K562 (cell line): ENCODE measurements at regions not wholly inside any gene's neighbourhood (a gene's known extent, or its start where the extent isn't known, plus 50 kb on each side); places are given as distances from the start of the nearest gene placed in this dataset.

ENCODE experiments used
- ATAC-seq: fragments of 200-7000 bp; cut with Tn5 transposase; 3 replicates; pipeline ENCODE4 v1.9.1; 2020; ENCODE audit warnings: moderate library complexity
- BruUV-seq: library from RNA; stranded (reverse); fragments of 400-500 nt; replicated peaks from 2 replicates; lab custom pipeline; 2021; lab: Mats Ljungman, UMichigan
- CTCF ChIA-PET: fragments of 300-600 bp; formaldehyde crosslinking; extraction: SDS; loops from one replicate; lab custom pipeline; 2021; ENCODE audit warnings: low intra/inter-chr PET ratio; lab: Yijun Ruan, JAX
- POLR2A ChIA-PET: fragments of 300-600, 350-650 bp; sonication (Branson Sonifier 250); formaldehyde crosslinking; extraction: SDS; loops from one replicate; lab custom pipeline; 2021; ENCODE audit warnings: antibody characterized with exemption, inconsistent platforms; lab: Yijun Ruan, JAX
- DNase-seq, 4 experiments: peaks; one replicate each; pipeline versions ENCODE4 v3.0.0 to v3.0.0-alpha.2; 2011 to 2018; ENCODE audit warnings: low spot score in 3 of 4, mixed read lengths in 3 of 4; ENCODE audit errors: extremely low read depth in 1 of 4
- FAIRE-seq: peaks from 2 replicates; lab custom pipeline; 2011; peaks lifted over from hg19 to GRCh38; lab: Jason Lieb, UNC
- H2AFZ ChIP-seq: 2 replicates; pipeline ENCODE4 v1.6.0; 2011; ENCODE audit warnings: low read depth, low read length, control low read depth, inconsistent platforms
- H3K27ac ChIP-seq: fragments of 200-600 bp; 3 replicates; pipeline ENCODE4 v1.8.0; 2011; ENCODE audit warnings: low read depth, mild to moderate bottlenecking, control low read depth, inconsistent platforms, low read length, moderate library complexity, mixed read lengths; ENCODE audit errors: extremely low read depth
- H3K27me3 ChIP-seq, 2 experiments: fragments of 300-600 bp in 1 of 2; 2 replicates in 1 of 2; 3 replicates in 1 of 2; pipeline versions ENCODE4 v1.6.0 to v1.8.0; 2011; ENCODE audit warnings: inconsistent platforms in 2 of 2, low read length in 2 of 2, mild to moderate bottlenecking in 1 of 2, mixed read lengths in 1 of 2, moderate library complexity in 1 of 2; ENCODE audit not compliant: control insufficient read depth in 2 of 2, insufficient read depth in 2 of 2
- H3K36me3 ChIP-seq: fragments of 300-600 bp; 3 replicates; pipeline ENCODE4 v1.8.0; 2011; ENCODE audit warnings: mild to moderate bottlenecking, low read length, inconsistent platforms; ENCODE audit not compliant: control insufficient read depth, insufficient read depth
- H3K4me1 ChIP-seq, 2 experiments: fragments of 200-600 bp in 1 of 2; replicated peaks in 1 of 2; 2 replicates in 1 of 2; 3 replicates in 1 of 2; pipeline versions ENCODE4 v1.5.1 to v1.8.0; 2011; ENCODE audit warnings: inconsistent platforms in 2 of 2, low read length in 2 of 2, mild to moderate bottlenecking in 1 of 2, mixed read lengths in 1 of 2, moderate library complexity in 1 of 2; ENCODE audit not compliant: control insufficient read depth in 2 of 2, insufficient read depth in 2 of 2
- H3K4me2 ChIP-seq: 2 replicates; pipeline ENCODE4 v1.6.1; 2011; ENCODE audit warnings: low read length, control low read depth, inconsistent platforms, mixed read lengths; ENCODE audit not compliant: insufficient read depth
- H3K4me3 ChIP-seq: fragments of 200-600 bp; sonication (generic), shearing (Covaris generic); 2 replicates; pipeline ENCODE4 v1.5.1; 2016; ENCODE audit warnings: control low read depth, inconsistent platforms
- H3K79me2 ChIP-seq: fragments of 200-600 bp; 3 replicates; pipeline ENCODE4 v1.8.0; 2011; ENCODE audit warnings: low read length, inconsistent platforms; ENCODE audit not compliant: control insufficient read depth, insufficient read depth
- H3K9ac ChIP-seq, 2 experiments: 2 replicates each; pipeline versions ENCODE4 v1.6.0 to v1.6.1; 2011; ENCODE audit warnings: low read depth in 2 of 2, low read length in 2 of 2, control low read depth in 1 of 2, inconsistent platforms in 1 of 2, mild to moderate bottlenecking in 1 of 2, mixed read lengths in 1 of 2; ENCODE audit not compliant: insufficient read depth in 1 of 2
- H3K9me1 ChIP-seq: one replicate; pipeline ENCODE4 v1.6.0; 2011; ENCODE audit warnings: inconsistent platforms, mild to moderate bottlenecking, low read length, moderate library complexity; ENCODE audit not compliant: control insufficient read depth, insufficient read depth
- H3K9me3 ChIP-seq: replicated peaks from 2 replicates; pipeline ENCODE4 v1.5.1; 2011; ENCODE audit warnings: low read depth, low read length, inconsistent platforms; ENCODE audit not compliant: control insufficient read depth, insufficient read depth
- H4K20me1 ChIP-seq: replicated peaks from 2 replicates; pipeline ENCODE4 v1.6.1; 2011; ENCODE audit warnings: low read length, inconsistent platforms, mixed read lengths; ENCODE audit not compliant: control insufficient read depth, insufficient read depth
- ARID1B ChIP-seq: fragments of 450-650 bp; IDR thresholded peaks from 2 replicates; pipeline ENCODE4 v1.6.1; 2016; ENCODE audit warnings: antibody characterized with exemption, mild to moderate bottlenecking, inconsistent platforms
- ASH1L ChIP-seq: fragments of 450-650 bp; IDR thresholded peaks from 2 replicates; pipeline ENCODE4 v1.6.1; 2018; ENCODE audit warnings: borderline replicate concordance, mild to moderate bottlenecking, low read depth; ENCODE audit not compliant: partially characterized antibody
- CEBPG ChIP-seq, 3 experiments: fragments of 200-800 bp in 1 of 3; sonication (Bioruptor generic) in 1 of 3; sonication (generic) in 1 of 3; formaldehyde crosslinking in 1 of 3; IDR thresholded peaks in 2 of 3; conservative IDR thresholded peaks in 1 of 3; 2 replicates each; pipeline versions ENCODE4 v1.6.1 to v1.8.0; 2016 to 2022; ENCODE audit warnings: missing compliant biosample characterization in 2 of 3, missing genetic modification characterization in 2 of 3, mild to moderate bottlenecking in 1 of 3, missing genetic modification reagents in 1 of 3
- EP300 ChIP-seq: IDR thresholded peaks from 2 replicates; pipeline ENCODE4 v1.6.1; 2012; ENCODE audit warnings: low read length, improper control_type of control experiment
- MEF2A ChIP-seq: IDR thresholded peaks from 2 replicates; pipeline ENCODE4 v1.6.1; 2011; ENCODE audit warnings: low read depth, mild to moderate bottlenecking, low read length, moderate library complexity; ENCODE audit not compliant: control insufficient read depth
- MEF2D ChIP-seq: conservative IDR thresholded peaks from 2 replicates; pipeline ENCODE4 v1.6.1; 2016; ENCODE audit warnings: low read depth, missing genetic modification characterization, missing compliant biosample characterization
- MYNN ChIP-seq, 2 experiments: sonication (generic); formaldehyde crosslinking in 1 of 2; IDR thresholded peaks; 2 replicates each; pipeline versions ENCODE4 v1.5.0 to v1.6.1; 2016 to 2020; ENCODE audit warnings: antibody characterized with exemption in 1 of 2, missing genetic modification reagents in 1 of 2
- NCOA6 ChIP-seq: fragments of 450-650 bp; IDR thresholded peaks from 2 replicates; pipeline ENCODE4 v1.6.1; 2017; ENCODE audit warnings: mild to moderate bottlenecking
- RBM22 ChIP-seq: fragments of 200-400 bp; formaldehyde crosslinking; IDR thresholded peaks from 2 replicates; pipeline ENCODE4 v1.6.1; 2018; ENCODE audit warnings: low read length, low read depth; ENCODE audit not compliant: poor library complexity, severe bottlenecking
- SAFB ChIP-seq: fragments of 200-400 bp; formaldehyde crosslinking; IDR thresholded peaks from 2 replicates; pipeline ENCODE4 v1.6.1; 2017; ENCODE audit warnings: low read depth, low read length, borderline replicate concordance
- TFAM ChIP-seq: fragments of 250-450 bp; sonication (Bioruptor Pico); conservative IDR thresholded peaks from 2 replicates; pipeline ENCODE4 v1.5.0; 2021; ENCODE audit warnings: mild to moderate bottlenecking, moderate library complexity
- YBX1 ChIP-seq: fragments of 450-650 bp; IDR thresholded peaks from 2 replicates; pipeline ENCODE4 v1.7.1; 2016; ENCODE audit warnings: mild to moderate bottlenecking
- ZNF24 ChIP-seq: fragments of 450-650 bp; IDR thresholded peaks from 2 replicates; pipeline ENCODE4 v1.6.1; 2016
- ZNF668 ChIP-seq: fragments of 250-450 bp; sonication (Bioruptor Pico); IDR thresholded peaks from 2 replicates; pipeline ENCODE4 v1.8.0; 2022; ENCODE audit warnings: mild to moderate bottlenecking, inconsistent platforms
- ZNF780A ChIP-seq: fragments of 250-450 bp; sonication (Bioruptor Pico); IDR thresholded peaks from 2 replicates; pipeline ENCODE4 v1.5.0; 2021; ENCODE audit warnings: mild to moderate bottlenecking
- WGBS: fragments of 100-300 bp; shearing (Covaris generic); methylation state at CpG from one replicate; pipeline ENCODE4 v1.1.6; 2016; ENCODE audit warnings: low coverage, mixed read lengths; ENCODE audit not compliant: insufficient coverage; ENCODE audit errors: missing lambda C conversion rate; 5-methylcytosine and 5-hydroxymethylcytosine counted together
- in situ Hi-C: fragments of 300-500 bp; cut with MboI; formaldehyde crosslinking; loops from 4 replicates; pipeline ENCODE4 v1.15.0; 2018; ENCODE audit warnings: inconsistent platforms, mixed read lengths
- intact Hi-C: fragments of 100-400 bp; cut with micrococcal nuclease; formaldehyde crosslinking; loops from 2 replicates; pipeline ENCODE4 v1.14.2; 2022
- TF ChIP-seq, protein P1 (sequence below): IDR thresholded peaks from 2 replicates; pipeline ENCODE4 v1.6.1; 2012; ENCODE audit warnings: low read depth, low read length, improper control_type of control experiment, borderline replicate concordance
- TF ChIP-seq, protein P2 (sequence below): fragments of 450-650 bp; IDR thresholded peaks from 2 replicates; pipeline ENCODE4 v1.6.1; 2016
- TF ChIP-seq, protein P3 (sequence below), 2 experiments: fragments of 450-650 bp; IDR thresholded peaks; 2 replicates each; pipeline ENCODE4 v1.6.1; 2018; ENCODE audit warnings: mild to moderate bottlenecking in 2 of 2, low read depth in 1 of 2; ENCODE audit not compliant: partially characterized antibody in 2 of 2

DNA sequence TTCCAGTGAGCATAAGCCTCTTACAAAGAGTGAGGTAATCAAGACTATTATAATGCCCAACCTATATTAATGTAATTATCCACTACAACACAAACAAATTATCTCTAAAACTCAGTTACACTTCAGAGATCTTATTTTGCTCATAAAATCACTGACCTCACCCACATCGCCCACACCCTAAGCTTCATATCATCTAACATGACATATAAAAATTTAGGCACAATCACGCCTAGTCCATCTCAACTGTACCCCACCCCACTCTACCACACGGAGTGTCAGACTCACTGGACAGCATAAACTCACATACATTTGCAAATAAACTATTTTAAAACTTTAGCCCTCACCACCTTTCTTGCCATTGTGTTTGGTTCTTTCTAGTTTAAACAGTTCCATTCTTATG, 252.4 kb downstream of the PCDH7 start:
- no TSS peak for BruUV-seq
- intact Hi-C loops, result no loop called here
- no peaks in the 10 kb centered on the region for H4K20me1 ChIP-seq
- H3K9me3 ChIP-seq, result no peaks in the 10 kb centered on the region
- no peak for ATAC-seq
- ChIA-PET POLR2A (no interaction called here), CTCF (no interaction called here)
- H3K4me3 ChIP-seq, result no peak overlapping the region
- H3K79me2 ChIP-seq, result no peaks in the 10 kb centered on the region
- no peaks in the 10 kb centered on the region for H3K27me3 ChIP-seq
- no peaks in the 10 kb centered on the region for H3K9me1 ChIP-seq
- WGBS, result 0% methylated on average over 3 of the region's 3 CpGs
- H3K27ac ChIP-seq, result no peak overlapping the region
- no peak for DNase-seq
- no peak for FAIRE-seq
- H3K4me2 ChIP-seq, result no peak overlapping the region
- no peaks in the 10 kb centered on the region for H3K36me3 ChIP-seq
- in situ Hi-C loops, result no loop called here
- no peak overlapping the region for H3K9ac ChIP-seq
- H2AFZ ChIP-seq, result no peak overlapping the region
- H3K4me1 ChIP-seq, result no peaks in the 10 kb centered on the region
- TF ChIP-seq, protein P1, sequence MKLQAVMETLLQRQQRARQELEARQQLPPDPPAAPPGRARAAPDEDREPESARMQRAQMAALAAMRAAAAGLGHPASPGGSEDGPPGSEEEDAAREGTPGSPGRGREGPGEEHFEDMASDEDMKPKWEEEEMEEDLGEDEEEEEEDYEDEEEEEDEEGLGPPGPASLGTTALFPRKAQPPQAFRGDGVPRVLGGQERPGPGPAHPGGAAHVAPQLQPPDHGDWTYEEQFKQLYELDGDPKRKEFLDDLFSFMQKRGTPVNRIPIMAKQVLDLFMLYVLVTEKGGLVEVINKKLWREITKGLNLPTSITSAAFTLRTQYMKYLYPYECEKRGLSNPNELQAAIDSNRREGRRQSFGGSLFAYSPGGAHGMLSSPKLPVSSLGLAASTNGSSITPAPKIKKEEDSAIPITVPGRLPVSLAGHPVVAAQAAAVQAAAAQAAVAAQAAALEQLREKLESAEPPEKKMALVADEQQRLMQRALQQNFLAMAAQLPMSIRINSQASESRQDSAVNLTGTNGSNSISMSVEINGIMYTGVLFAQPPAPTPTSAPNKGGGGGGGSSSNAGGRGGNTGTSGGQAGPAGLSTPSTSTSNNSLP, result no peak
- TF ChIP-seq MEF2D (tag) (no peak), NCOA6 (no peak), ZNF668 (CRISPR knock-in tag) (no peak), ARID1B (no peak), RBM22 (no peak), YBX1 (no peak), CEBPG (CRISPR knock-in tag; IDR thresholded peaks at IDR 0.05) (no peak), CEBPG (tag; conservative IDR thresholded peaks at IDR 0.05 in 1 of 2, IDR thresholded peaks at IDR 0.05 in 1 of 2) (no peak), MEF2A (no peak), ZNF780A (CRISPR knock-in tag) (no peak), TFAM (CRISPR knock-in tag) (no peak), MYNN (IDR thresholded peaks at IDR 0.05) (no peak), MYNN (CRISPR knock-in tag; IDR thresholded peaks at IDR 0.05) (no peak), ASH1L (no peak), SAFB (no peak), EP300 (no peak), ZNF24 (no peak)
- TF ChIP-seq, protein P2, sequence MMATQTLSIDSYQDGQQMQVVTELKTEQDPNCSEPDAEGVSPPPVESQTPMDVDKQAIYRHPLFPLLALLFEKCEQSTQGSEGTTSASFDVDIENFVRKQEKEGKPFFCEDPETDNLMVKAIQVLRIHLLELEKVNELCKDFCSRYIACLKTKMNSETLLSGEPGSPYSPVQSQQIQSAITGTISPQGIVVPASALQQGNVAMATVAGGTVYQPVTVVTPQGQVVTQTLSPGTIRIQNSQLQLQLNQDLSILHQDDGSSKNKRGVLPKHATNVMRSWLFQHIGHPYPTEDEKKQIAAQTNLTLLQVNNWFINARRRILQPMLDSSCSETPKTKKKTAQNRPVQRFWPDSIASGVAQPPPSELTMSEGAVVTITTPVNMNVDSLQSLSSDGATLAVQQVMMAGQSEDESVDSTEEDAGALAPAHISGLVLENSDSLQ, result no peak
- TF ChIP-seq, protein P3, sequence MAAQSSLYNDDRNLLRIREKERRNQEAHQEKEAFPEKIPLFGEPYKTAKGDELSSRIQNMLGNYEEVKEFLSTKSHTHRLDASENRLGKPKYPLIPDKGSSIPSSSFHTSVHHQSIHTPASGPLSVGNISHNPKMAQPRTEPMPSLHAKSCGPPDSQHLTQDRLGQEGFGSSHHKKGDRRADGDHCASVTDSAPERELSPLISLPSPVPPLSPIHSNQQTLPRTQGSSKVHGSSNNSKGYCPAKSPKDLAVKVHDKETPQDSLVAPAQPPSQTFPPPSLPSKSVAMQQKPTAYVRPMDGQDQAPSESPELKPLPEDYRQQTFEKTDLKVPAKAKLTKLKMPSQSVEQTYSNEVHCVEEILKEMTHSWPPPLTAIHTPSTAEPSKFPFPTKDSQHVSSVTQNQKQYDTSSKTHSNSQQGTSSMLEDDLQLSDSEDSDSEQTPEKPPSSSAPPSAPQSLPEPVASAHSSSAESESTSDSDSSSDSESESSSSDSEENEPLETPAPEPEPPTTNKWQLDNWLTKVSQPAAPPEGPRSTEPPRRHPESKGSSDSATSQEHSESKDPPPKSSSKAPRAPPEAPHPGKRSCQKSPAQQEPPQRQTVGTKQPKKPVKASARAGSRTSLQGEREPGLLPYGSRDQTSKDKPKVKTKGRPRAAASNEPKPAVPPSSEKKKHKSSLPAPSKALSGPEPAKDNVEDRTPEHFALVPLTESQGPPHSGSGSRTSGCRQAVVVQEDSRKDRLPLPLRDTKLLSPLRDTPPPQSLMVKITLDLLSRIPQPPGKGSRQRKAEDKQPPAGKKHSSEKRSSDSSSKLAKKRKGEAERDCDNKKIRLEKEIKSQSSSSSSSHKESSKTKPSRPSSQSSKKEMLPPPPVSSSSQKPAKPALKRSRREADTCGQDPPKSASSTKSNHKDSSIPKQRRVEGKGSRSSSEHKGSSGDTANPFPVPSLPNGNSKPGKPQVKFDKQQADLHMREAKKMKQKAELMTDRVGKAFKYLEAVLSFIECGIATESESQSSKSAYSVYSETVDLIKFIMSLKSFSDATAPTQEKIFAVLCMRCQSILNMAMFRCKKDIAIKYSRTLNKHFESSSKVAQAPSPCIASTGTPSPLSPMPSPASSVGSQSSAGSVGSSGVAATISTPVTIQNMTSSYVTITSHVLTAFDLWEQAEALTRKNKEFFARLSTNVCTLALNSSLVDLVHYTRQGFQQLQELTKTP (IDR thresholded peaks at IDR 0.05; ENCODE audit: low read depth in 1 of 2, partially characterized antibody in 2 of 2), result no peak
